Pancreas (tissue), 10 donors: ENCODE measurements at regions not wholly inside any gene's neighbourhood (a gene's known extent, or its start where the extent isn't known, plus 50 kb on each side); places are given as distances from the start of the nearest gene placed in this dataset.
A peak's percentile ranks its signal among the peaks of the same experiment; 100 is the strongest.
"Not testable (repeated sequence)": the region's sequence is repeated elsewhere in the genome, so short reads cannot be mapped to it uniquely, and the experiment has no call there.

Experiments
- ATAC-seq, 4 donors: fragments of 200-7000 bp; cut with Tn5 transposase; one replicate each; pipeline versions ENCODE4 v1.8.0 to v1.9.1; 2020; ENCODE audit warnings: mild to moderate bottlenecking in 4 of 4, moderate library complexity in 4 of 4
- DNase-seq, 6 donors: peaks; one replicate each; pipeline ENCODE4 v3.0.0-alpha.2; 2020
- FAIRE-seq: peaks from 2 replicates; lab custom pipeline; 2012; peaks lifted over from hg19 to GRCh38; lab: Jason Lieb, UNC
- H3K27ac ChIP-seq, 4 donors: fragments of 200-600 bp; sonication (generic); 1 replicate in 3 of 4; 2 replicates in 1 of 4; pipeline versions ENCODE4 v1.5.0 to v1.8.0; 2020
- H3K27me3 ChIP-seq, 4 donors: fragments of 200-600 bp; one replicate each; pipeline ENCODE4 v1.8.0; 2021
- H3K36me3 ChIP-seq, 3 donors: fragments of 200-600 bp; sonication (generic) in 1 of 3; one replicate each; pipeline versions ENCODE4 v1.5.0 to v1.8.0; 2020 to 2021
- H3K4me1 ChIP-seq, 3 donors: fragments of 200-600 bp; one replicate each; pipeline ENCODE4 v1.8.0; 2021
- H3K4me3 ChIP-seq, 4 donors: fragments of 200-600 bp; sonication (generic) in 2 of 4; one replicate each; pipeline versions ENCODE4 v1.5.0 to v1.8.0; 2020 to 2021
- H3K9me3 ChIP-seq, 4 donors: fragments of 200-600 bp; one replicate each; pipeline ENCODE4 v1.8.0; 2021
- CTCF ChIP-seq, 4 donors: fragments of 200-600 bp; sonication (generic) in 3 of 4; IDR thresholded peaks; one replicate each; pipeline versions ENCODE4 v1.5.0 to v1.8.0; 2021; ENCODE audit warnings: antibody characterized with exemption in 4 of 4
- WGBS, 2 donors: extraction: QIAGEN DNeasy Blood & Tissue Kit; methylation state at CpG; one replicate each; pipeline ENCODE4 v1.1.7; 2013; 5-methylcytosine and 5-hydroxymethylcytosine counted together
- intact Hi-C, 3 donors: fragments of 100-400 bp; cut with DNase I; formaldehyde crosslinking; loops; one replicate each; pipeline versions ENCODE4 v1.11.1 to v1.14.2; 2022
- donor health status: healthy with polysubstance abuse.
- donor health status: DM: no; HTN: no; CAD: no; lungs with moderate emphysema.
- donor health status: DM: no; HTN: no; CAD: no.
- donor health status: control.
- donor health status: control.
- donor health status: Bipolar disorder and iron deficiency.
- donor health status: DM: yes; HTN: yes; CAD: no.
- donor health status: DM: no; HTN: no; CAD: no.
- donor health status: DM: no; HTN: no; CAD: no.
- donor health status: DM: yes; HTN: yes; CAD: no.

GRCh38 chr5:90221951-90222350, 187.6 kb downstream of the CETN3 start:
- WGBS, 2 donors = 37 to 38% methylated on average over 2 of the region's 2 CpGs
- no peak for TF ChIP-seq CTCF (IDR thresholded peaks at IDR 0.05)
- no peaks in the 10 kb centered on the region for H3K27me3 ChIP-seq
- no peak overlapping the region for H3K27ac ChIP-seq
- intact Hi-C loops = no loop called here
- no peak overlapping the region for H3K4me3 ChIP-seq
- H3K36me3 ChIP-seq = no peaks in the 10 kb centered on the region
- no peaks in the 10 kb centered on the region for H3K4me1 ChIP-seq
- ATAC-seq = no peak
- no peak for FAIRE-seq
- DNase-seq = no peak
- no peaks in the 10 kb centered on the region for H3K9me3 ChIP-seq

GRCh38 chr5:90220554-90220953, 189.0 kb downstream of the CETN3 start:
- H3K4me1 ChIP-seq = no peaks in the 10 kb centered on the region

GRCh38 chr5:90214991-90215390, 194.6 kb downstream of the CETN3 start:
- TF ChIP-seq CTCF (IDR thresholded peaks at IDR 0.05) = no peak
- FAIRE-seq (no peak), DNase-seq (no peak), ATAC-seq (no peak)
- no peak overlapping the region for H3K27ac ChIP-seq
- H3K4me3 ChIP-seq = no peak overlapping the region
- H3K27me3 ChIP-seq = no peaks in the 10 kb centered on the region
- no peaks in the 10 kb centered on the region for H3K4me1 ChIP-seq
- no peaks in the 10 kb centered on the region for H3K9me3 ChIP-seq
- intact Hi-C loops = no loop called here
- no peaks in the 10 kb centered on the region for H3K36me3 ChIP-seq

More at GRCh38 chr5:90220554-90220953, 189.0 kb downstream of the CETN3 start:
- no peak for TF ChIP-seq CTCF (IDR thresholded peaks at IDR 0.05)
- Histone ChIP-seq H3K27me3 (no peaks in the 10 kb centered on the region), H3K27ac (no peak overlapping the region), H3K9me3 (no peaks in the 10 kb centered on the region), H3K4me3 (no peak overlapping the region), H3K36me3 (no peaks in the 10 kb centered on the region)
- intact Hi-C loops = no loop called here
- FAIRE-seq (no peak), DNase-seq (no peak), ATAC-seq (no peak)
- 77 to 85% methylated on average over 3 of the region's 3 CpGs for WGBS, 2 donors

- H3K27me3 ChIP-seq, H3K9me3 ChIP-seq, intact Hi-C loops, H3K4me3 ChIP-seq, H3K4me1 ChIP-seq, DNase-seq, H3K27ac ChIP-seq, FAIRE-seq, ATAC-seq, H3K36me3 ChIP-seq: not testable (repeated sequence)
- 81 to 90% methylated on average over 24 of the region's 25 CpGs for WGBS, 2 donors
Measured at GRCh38 chr5:90208323-90208722, 201.2 kb downstream of the CETN3 start.

- H3K27ac ChIP-seq = no peak overlapping the region
- H3K36me3 ChIP-seq = no peaks in the 10 kb centered on the region
- 26 to 28% methylated on average over 3 of the region's 3 CpGs for WGBS, 2 donors
- H3K4me3 ChIP-seq = no peak overlapping the region
- FAIRE-seq = no peak
- H3K4me1 ChIP-seq = no peaks in the 10 kb centered on the region
- H3K9me3 ChIP-seq = no peaks in the 10 kb centered on the region
- intact Hi-C loops = no loop called here
- H3K27me3 ChIP-seq = no peaks in the 10 kb centered on the region
- peak in 1 of 4 donors; percentile 25 for ATAC-seq
- no peak for DNase-seq
- no peak for TF ChIP-seq CTCF (IDR thresholded peaks at IDR 0.05)
Measured at GRCh38 chr5:90201923-90202322, 207.6 kb downstream of the CETN3 start.
